Skeletal muscle satellite cell (primary cell): ENCODE measurements at regions not wholly inside any gene's neighbourhood (a gene's known extent, or its start where the extent isn't known, plus 50 kb on each side); places are given as distances from the start of the nearest gene placed in this dataset.
"Not testable (repeated sequence)": the region's sequence is repeated elsewhere in the genome, so short reads cannot be mapped to it uniquely, and the experiment has no call there.

Experiments
- H3K27me3 ChIP-seq: 2 replicates; pipeline ENCODE4 v1.7.0; 2013; ENCODE audit warnings: low read length; ENCODE audit not compliant: control insufficient read depth, insufficient read depth
- H3K36me3 ChIP-seq: 2 replicates; pipeline ENCODE4 v1.7.0; 2013; ENCODE audit warnings: mild to moderate bottlenecking, control low read depth, low read length; ENCODE audit not compliant: insufficient read depth
- H3K4me1 ChIP-seq: 2 replicates; pipeline ENCODE4 v1.7.0; 2013; ENCODE audit warnings: low read length; ENCODE audit not compliant: control insufficient read depth, insufficient read depth
- H3K4me2 ChIP-seq: 2 replicates; pipeline ENCODE4 v1.7.0; 2013; ENCODE audit warnings: mild to moderate bottlenecking, low read length
- H3K4me3 ChIP-seq: 2 replicates; pipeline ENCODE4 v1.7.0; 2013; ENCODE audit warnings: low read length
- H3K9ac ChIP-seq: 2 replicates; pipeline ENCODE4 v1.7.0; 2013; ENCODE audit warnings: mild to moderate bottlenecking, low read depth, low read length, moderate library complexity
- H3K9me3 ChIP-seq: replicated peaks from 2 replicates; pipeline ENCODE4 v1.7.0; 2013; ENCODE audit warnings: mild to moderate bottlenecking, control low read depth, low read length

DNA sequence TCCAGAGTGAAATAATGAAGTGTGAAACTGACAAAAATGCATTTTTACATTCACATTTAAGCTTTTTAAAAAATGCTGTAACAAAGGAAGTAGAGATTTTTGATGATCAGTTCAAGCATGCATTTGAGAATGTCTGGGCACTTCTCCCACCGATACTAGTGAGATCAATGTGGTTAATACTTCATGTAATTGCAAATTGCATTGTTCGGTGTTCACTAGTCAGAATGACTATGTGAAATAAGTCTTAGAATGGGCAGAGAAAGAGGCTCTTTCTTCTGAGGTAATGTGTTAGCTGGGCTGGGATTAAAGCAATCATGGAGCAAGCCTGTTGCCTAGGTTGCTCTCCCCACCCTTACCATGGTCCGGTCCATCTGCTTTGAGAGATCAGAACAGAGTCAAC is 587.0 kb upstream of the GRM7 start:
- Histone ChIP-seq H3K27me3 (no peaks in the 10 kb centered on the region), H3K4me3 (no peak overlapping the region), H3K9me3 (no peaks in the 10 kb centered on the region), H3K4me1 (no peaks in the 10 kb centered on the region), H3K4me2 (no peak overlapping the region), H3K9ac (no peak overlapping the region), H3K36me3 (no peaks in the 10 kb centered on the region)

DNA sequence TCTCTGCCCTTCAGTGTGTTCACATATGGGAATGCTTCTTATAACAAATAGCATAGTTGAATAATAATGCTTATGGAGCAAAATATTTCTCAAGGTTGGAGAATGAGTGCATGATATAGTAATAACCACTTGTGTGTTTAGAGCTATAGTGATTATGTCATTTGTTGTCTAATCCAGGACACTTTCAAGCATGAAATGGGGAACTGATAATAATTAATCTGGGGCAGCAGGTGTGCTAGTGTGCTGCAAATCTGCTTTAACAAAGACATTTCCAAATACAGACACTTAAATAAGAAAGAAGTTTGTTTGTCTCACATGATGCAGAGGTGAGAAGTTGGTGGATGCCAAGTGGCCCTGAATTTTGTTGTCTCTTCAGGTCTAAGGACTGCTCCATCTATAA is 579.3 kb upstream of the GRM7 start:
- no peaks in the 10 kb centered on the region for H3K4me1 ChIP-seq
- no peak overlapping the region for H3K4me2 ChIP-seq
- H3K36me3 ChIP-seq = no peaks in the 10 kb centered on the region
- H3K9ac ChIP-seq = no peak overlapping the region
- peaks cover 8% of the 10 kb centered on the region for H3K9me3 ChIP-seq
- no peaks in the 10 kb centered on the region for H3K27me3 ChIP-seq
- H3K4me3 ChIP-seq = no peak overlapping the region

GRCh38 chr3:6282918-6283317 is 578.0 kb upstream of the GRM7 start:
- H3K27me3 ChIP-seq = no peaks in the 10 kb centered on the region
- H3K4me2 ChIP-seq = no peak overlapping the region
- no peak overlapping the region for H3K9ac ChIP-seq
- peaks cover 11% of the 10 kb centered on the region for H3K9me3 ChIP-seq
- no peaks in the 10 kb centered on the region for H3K4me1 ChIP-seq
- H3K4me3 ChIP-seq = no peak overlapping the region
- no peaks in the 10 kb centered on the region for H3K36me3 ChIP-seq

GRCh38 chr3:6287088-6287875 is 573.6 kb upstream of the GRM7 start:
- H3K4me2 ChIP-seq = no peak overlapping the region
- H3K4me1 ChIP-seq = no peaks in the 10 kb centered on the region
- no peaks in the 10 kb centered on the region for H3K36me3 ChIP-seq
- H3K9me3 ChIP-seq = peaks cover 7% of the 10 kb centered on the region
- H3K27me3 ChIP-seq = no peaks in the 10 kb centered on the region
- H3K4me3 ChIP-seq = no peak overlapping the region
- no peak overlapping the region for H3K9ac ChIP-seq

DNA sequence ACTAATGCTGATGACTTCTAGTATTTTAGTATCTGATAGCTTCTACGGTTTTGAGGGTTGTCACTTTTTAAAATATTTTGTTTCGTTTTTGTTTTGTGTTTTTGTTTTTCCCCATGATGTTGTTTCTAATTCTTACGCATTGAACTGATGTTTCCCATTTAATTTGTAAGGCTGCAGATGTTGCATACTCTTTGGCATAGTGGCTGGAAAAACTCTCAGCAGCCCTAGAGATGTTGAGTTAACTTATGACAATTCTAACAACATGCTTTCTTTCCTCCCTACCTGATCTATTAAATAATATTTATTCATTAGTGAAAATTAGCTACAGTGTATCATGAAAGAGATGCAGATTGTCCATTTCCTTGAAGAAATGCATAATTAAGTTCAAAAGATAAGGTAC is 559.3 kb upstream of the GRM7 start:
- Histone ChIP-seq H3K36me3 (no peaks in the 10 kb centered on the region), H3K4me1 (no peaks in the 10 kb centered on the region), H3K9me3 (peaks cover 8% of the 10 kb centered on the region), H3K9ac (no peak overlapping the region), H3K4me3 (no peak overlapping the region), H3K27me3 (no peaks in the 10 kb centered on the region), H3K4me2 (no peak overlapping the region)

- Histone ChIP-seq H3K4me2 (no peak overlapping the region), H3K4me1 (no peaks in the 10 kb centered on the region), H3K9ac (no peak overlapping the region), H3K4me3 (no peak overlapping the region), H3K27me3 (no peaks in the 10 kb centered on the region), H3K36me3 (no peaks in the 10 kb centered on the region), H3K9me3 (no peaks in the 10 kb centered on the region)
Observed at GRCh38 chr3:6315906-6316305, 545.0 kb upstream of the GRM7 start.

- H3K4me3 ChIP-seq = no peak overlapping the region
- H3K36me3 ChIP-seq = no peaks in the 10 kb centered on the region
- H3K9me3 ChIP-seq = peaks cover 3% of the 10 kb centered on the region
- no peaks in the 10 kb centered on the region for H3K27me3 ChIP-seq
- no peaks in the 10 kb centered on the region for H3K4me1 ChIP-seq
- no peak overlapping the region for H3K4me2 ChIP-seq
- H3K9ac ChIP-seq = no peak overlapping the region
Observed at GRCh38 chr3:6321999-6322398, 538.9 kb upstream of the GRM7 start.

- H3K4me3 ChIP-seq = no peak overlapping the region
- no peaks in the 10 kb centered on the region for H3K36me3 ChIP-seq
- no peak overlapping the region for H3K4me2 ChIP-seq
- H3K27me3 ChIP-seq = no peaks in the 10 kb centered on the region
- peaks cover 3% of the 10 kb centered on the region for H3K9me3 ChIP-seq
- H3K4me1 ChIP-seq = no peaks in the 10 kb centered on the region
- no peak overlapping the region for H3K9ac ChIP-seq
Observed at GRCh38 chr3:6326771-6327170, 534.1 kb upstream of the GRM7 start.

GRCh38 chr3:6340980-6341325 is 520.0 kb upstream of the GRM7 start:
- H3K9me3 ChIP-seq, H3K4me1 ChIP-seq, H3K9ac ChIP-seq, H3K4me2 ChIP-seq, H3K27me3 ChIP-seq, H3K36me3 ChIP-seq, H3K4me3 ChIP-seq: not testable (repeated sequence)

- no peaks in the 10 kb centered on the region for H3K4me1 ChIP-seq
- no peaks in the 10 kb centered on the region for H3K36me3 ChIP-seq
- peaks cover 5% of the 10 kb centered on the region for H3K9me3 ChIP-seq
- H3K27me3 ChIP-seq = no peaks in the 10 kb centered on the region
- no peak overlapping the region for H3K4me2 ChIP-seq
- H3K9ac ChIP-seq = no peak overlapping the region
- no peak overlapping the region for H3K4me3 ChIP-seq
Observed at GRCh38 chr3:6351752-6352151, 509.2 kb upstream of the GRM7 start.

DNA sequence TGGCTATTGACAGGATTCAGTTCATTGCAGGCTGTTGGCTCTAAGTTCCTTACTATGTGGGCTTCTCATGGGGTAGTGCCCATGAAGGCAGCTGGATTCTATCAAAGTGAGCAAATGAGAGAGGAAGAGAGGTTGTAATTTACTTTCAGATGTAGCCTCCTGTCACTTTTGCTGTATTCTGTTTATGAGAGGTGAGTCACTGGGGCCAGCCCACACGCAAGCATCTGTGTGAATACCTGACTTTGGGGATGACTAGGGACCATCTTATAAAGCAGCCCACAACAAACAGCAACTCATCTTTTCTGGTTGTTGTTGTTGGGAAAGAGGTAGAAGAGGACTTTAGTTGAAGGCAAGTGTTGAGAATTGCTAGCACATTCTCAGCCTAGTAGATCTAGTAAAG is 506.3 kb upstream of the GRM7 start:
- no peak overlapping the region for H3K4me2 ChIP-seq
- H3K9ac ChIP-seq = no peak overlapping the region
- H3K9me3 ChIP-seq = peaks cover 3% of the 10 kb centered on the region
- no peaks in the 10 kb centered on the region for H3K36me3 ChIP-seq
- H3K27me3 ChIP-seq = no peaks in the 10 kb centered on the region
- H3K4me3 ChIP-seq = no peak overlapping the region
- H3K4me1 ChIP-seq = no peaks in the 10 kb centered on the region

DNA sequence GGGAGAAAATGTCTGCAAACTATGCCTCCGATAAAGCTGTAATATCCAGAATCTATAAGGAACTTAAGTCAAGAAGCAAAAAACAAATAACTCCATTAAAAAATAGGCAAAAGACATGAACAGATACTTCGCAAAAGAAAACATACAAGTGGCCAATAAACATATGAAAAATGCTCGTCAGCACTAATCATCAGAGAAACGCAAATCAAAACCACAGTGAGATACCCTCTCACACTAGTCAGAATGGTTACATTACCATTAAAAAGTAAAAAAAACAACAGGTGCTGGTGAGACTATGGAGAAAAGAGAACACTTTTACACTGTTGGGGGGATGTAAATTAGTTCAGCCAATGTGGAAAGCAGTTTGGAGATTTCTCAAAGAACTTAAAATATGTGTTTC is 498.5 kb upstream of the GRM7 start:
- H3K9me3 ChIP-seq = no peaks in the 10 kb centered on the region
- no peak overlapping the region for H3K4me3 ChIP-seq
- no peaks in the 10 kb centered on the region for H3K27me3 ChIP-seq
- no peaks in the 10 kb centered on the region for H3K36me3 ChIP-seq
- no peak overlapping the region for H3K4me2 ChIP-seq
- H3K9ac ChIP-seq = no peak overlapping the region
- no peaks in the 10 kb centered on the region for H3K4me1 ChIP-seq
